Upper lobe of left lung (tissue), 4 donors: ENCODE measurements at regions not wholly inside any gene's neighbourhood (a gene's known extent, or its start where the extent isn't known, plus 50 kb on each side); places are given as distances from the start of the nearest gene placed in this dataset.

ENCODE experiments used
- EP300 ChIP-seq, 4 donors: sonication (generic); formaldehyde crosslinking; IDR thresholded peaks; one replicate each; pipeline ENCODE4 v1.5.1; 2017; ENCODE audit warnings: antibody characterized with exemption in 4 of 4, control low read depth in 2 of 4
- POLR2A ChIP-seq, 4 donors: fragments of 450-650 bp; IDR thresholded peaks; one replicate each; pipeline ENCODE4 v1.5.1; 2016 to 2017; ENCODE audit warnings: antibody characterized with exemption in 4 of 4, mild to moderate bottlenecking in 2 of 4
- POLR2AphosphoS5 ChIP-seq, 2 donors: sonication (generic); formaldehyde crosslinking; IDR thresholded peaks; one replicate each; pipeline ENCODE4 v1.5.1; 2017; ENCODE audit warnings: antibody characterized with exemption in 2 of 2
- TF ChIP-seq, protein P1 (sequence below), 6 experiments: fragments of 450-650 bp in 4 of 6; fragments of 200-600 bp in 2 of 6; sonication (generic) in 2 of 6; IDR thresholded peaks; one replicate each; pipeline ENCODE4 v1.5.1; 2016 to 2019; ENCODE audit warnings: antibody characterized with exemption in 6 of 6

DNA sequence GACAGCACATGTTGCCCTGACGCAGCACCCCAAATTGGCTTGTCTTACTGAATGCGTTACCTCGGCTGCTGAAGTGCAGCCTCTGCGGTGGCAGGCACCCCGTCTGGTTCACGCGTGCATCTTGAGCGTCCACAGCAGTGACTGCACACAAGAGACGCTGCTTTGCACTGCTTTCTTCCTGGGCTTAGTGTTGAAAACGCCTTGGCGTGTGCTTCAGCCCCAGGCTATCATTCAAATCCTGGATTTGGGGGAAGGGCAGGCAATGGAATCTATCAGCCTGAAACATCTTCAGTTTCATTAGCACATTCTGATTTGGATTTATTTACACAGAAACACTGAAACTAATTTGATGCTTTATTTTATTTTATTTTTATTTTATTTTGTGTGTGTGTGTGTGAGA, 342.7 kb downstream of the SMOC2 start:
- TF ChIP-seq, protein P1, sequence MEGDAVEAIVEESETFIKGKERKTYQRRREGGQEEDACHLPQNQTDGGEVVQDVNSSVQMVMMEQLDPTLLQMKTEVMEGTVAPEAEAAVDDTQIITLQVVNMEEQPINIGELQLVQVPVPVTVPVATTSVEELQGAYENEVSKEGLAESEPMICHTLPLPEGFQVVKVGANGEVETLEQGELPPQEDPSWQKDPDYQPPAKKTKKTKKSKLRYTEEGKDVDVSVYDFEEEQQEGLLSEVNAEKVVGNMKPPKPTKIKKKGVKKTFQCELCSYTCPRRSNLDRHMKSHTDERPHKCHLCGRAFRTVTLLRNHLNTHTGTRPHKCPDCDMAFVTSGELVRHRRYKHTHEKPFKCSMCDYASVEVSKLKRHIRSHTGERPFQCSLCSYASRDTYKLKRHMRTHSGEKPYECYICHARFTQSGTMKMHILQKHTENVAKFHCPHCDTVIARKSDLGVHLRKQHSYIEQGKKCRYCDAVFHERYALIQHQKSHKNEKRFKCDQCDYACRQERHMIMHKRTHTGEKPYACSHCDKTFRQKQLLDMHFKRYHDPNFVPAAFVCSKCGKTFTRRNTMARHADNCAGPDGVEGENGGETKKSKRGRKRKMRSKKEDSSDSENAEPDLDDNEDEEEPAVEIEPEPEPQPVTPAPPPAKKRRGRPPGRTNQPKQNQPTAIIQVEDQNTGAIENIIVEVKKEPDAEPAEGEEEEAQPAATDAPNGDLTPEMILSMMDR (IDR thresholded peaks at IDR 0.05), result no peak
- no peak for TF ChIP-seq POLR2AphosphoS5 (IDR thresholded peaks at IDR 0.05)
- TF ChIP-seq EP300 (IDR thresholded peaks at IDR 0.05), result no peak
- no peak for TF ChIP-seq POLR2A (IDR thresholded peaks at IDR 0.05)
